GM23338 (cell line): ENCODE measurements at regions not wholly inside any gene's neighbourhood (a gene's known extent, or its start where the extent isn't known, plus 50 kb on each side); places are given as distances from the start of the nearest gene placed in this dataset.

ENCODE experiments used
- CREB1 ChIP-seq: fragments of 250-450 bp; sonication (Bioruptor Pico); IDR thresholded peaks from 2 replicates; pipeline ENCODE4 v1.5.0; 2020; ENCODE audit warnings: low read depth, mild to moderate bottlenecking, moderate library complexity
- CTCF ChIP-seq, 2 experiments: fragments of 200-600 bp in 1 of 2; sonication (generic) in 1 of 2; conservative IDR thresholded peaks; 2 replicates each; pipeline versions ENCODE4 v1.5.1 to v1.6.1; 2016 to 2017; ENCODE audit warnings: antibody characterized with exemption in 2 of 2, low read depth in 2 of 2, mild to moderate bottlenecking in 2 of 2, moderate library complexity in 1 of 2
- ETS1 ChIP-seq: IDR thresholded peaks from 2 replicates; pipeline ENCODE4 v1.6.1; 2016; ENCODE audit warnings: antibody characterized with exemption
- EZH2 ChIP-seq: fragments of 200-600 bp; sonication (generic); IDR thresholded peaks from one replicate; pipeline ENCODE4 v1.8.0; 2017; ENCODE audit warnings: antibody characterized with exemption, mild to moderate bottlenecking, low read depth; ENCODE audit not compliant: unreplicated experiment
- EZH2phosphoT487 ChIP-seq: fragments of 200-600 bp; sonication (generic); IDR thresholded peaks from one replicate; pipeline ENCODE4 v1.8.1; 2018; ENCODE audit warnings: antibody characterized with exemption; ENCODE audit not compliant: unreplicated experiment
- JUNB ChIP-seq: IDR thresholded peaks from one replicate; pipeline ENCODE4 v1.6.1; 2016; ENCODE audit warnings: antibody characterized with exemption; ENCODE audit not compliant: unreplicated experiment
- NANOG ChIP-seq: IDR thresholded peaks from 2 replicates; pipeline ENCODE4 v1.6.1; 2016; ENCODE audit warnings: antibody characterized with exemption, borderline replicate concordance
- POLR2AphosphoS5 ChIP-seq: IDR thresholded peaks from 2 replicates; pipeline ENCODE4 v1.6.1; 2016; ENCODE audit warnings: antibody characterized with exemption, low read depth
- REST ChIP-seq: IDR thresholded peaks from one replicate; pipeline ENCODE4 v1.6.1; 2018; ENCODE audit warnings: antibody characterized with exemption; ENCODE audit not compliant: unreplicated experiment
- STAT1 ChIP-seq: IDR thresholded peaks from one replicate; pipeline ENCODE4 v1.6.1; 2016; ENCODE audit warnings: antibody characterized with exemption; ENCODE audit not compliant: unreplicated experiment
- ZNF114 ChIP-seq: fragments of 250-450 bp; sonication (Bioruptor Pico); IDR thresholded peaks from 2 replicates; pipeline ENCODE4 v1.5.0; 2020; ENCODE audit warnings: mild to moderate bottlenecking, moderate library complexity
- ZNF331 ChIP-seq: fragments of 250-450 bp; sonication (Bioruptor Pico); IDR thresholded peaks from 2 replicates; pipeline ENCODE4 v1.5.0; 2020; ENCODE audit warnings: low read depth, mild to moderate bottlenecking, moderate library complexity
- ZNF462 ChIP-seq: fragments of 250-450 bp; sonication (Bioruptor Pico); IDR thresholded peaks from 2 replicates; pipeline ENCODE4 v1.5.0; 2020; ENCODE audit warnings: mild to moderate bottlenecking, moderate library complexity

- no peak for TF ChIP-seq EZH2
- TF ChIP-seq POLR2AphosphoS5: no peak
- TF ChIP-seq CTCF (conservative IDR thresholded peaks at IDR 0.05; ENCODE audit: low read depth in 2 of 2): no peak
- TF ChIP-seq ZNF114 (CRISPR knock-in tag): no peak
- TF ChIP-seq CREB1: no peak
- TF ChIP-seq REST: no peak
- TF ChIP-seq NANOG: no peak
- no peak for TF ChIP-seq JUNB
- TF ChIP-seq EZH2phosphoT487: no peak
- no peak for TF ChIP-seq STAT1
- no peak for TF ChIP-seq ZNF331 (CRISPR knock-in tag)
- no peak for TF ChIP-seq ETS1
- TF ChIP-seq ZNF462: no peak
Observed at GRCh38 chr2:57733956-57734355, 312.6 kb upstream of the VRK2 start.
